Upper lobe of left lung (tissue), 4 donors: ENCODE measurements at regions not wholly inside any gene's neighbourhood (a gene's known extent, or its start where the extent isn't known, plus 50 kb on each side); places are given as distances from the start of the nearest gene placed in this dataset.

Experiments used
- CTCF ChIP-seq, 6 experiments: fragments of 450-650 bp in 4 of 6; fragments of 200-600 bp in 2 of 6; sonication (generic) in 2 of 6; IDR thresholded peaks; one replicate each; pipeline ENCODE4 v1.5.1; 2016 to 2019; ENCODE audit warnings: antibody characterized with exemption in 6 of 6
- POLR2A ChIP-seq, 4 donors: fragments of 450-650 bp; IDR thresholded peaks; one replicate each; pipeline ENCODE4 v1.5.1; 2016 to 2017; ENCODE audit warnings: antibody characterized with exemption in 4 of 4, mild to moderate bottlenecking in 2 of 4
- POLR2AphosphoS5 ChIP-seq, 2 donors: sonication (generic); formaldehyde crosslinking; IDR thresholded peaks; one replicate each; pipeline ENCODE4 v1.5.1; 2017; ENCODE audit warnings: antibody characterized with exemption in 2 of 2

GRCh38 chr11:23280088-23280487 is 419.8 kb upstream of the CCDC179 start:
- TF ChIP-seq POLR2A (IDR thresholded peaks at IDR 0.05) (no peak), CTCF (IDR thresholded peaks at IDR 0.05) (no peak), POLR2AphosphoS5 (IDR thresholded peaks at IDR 0.05) (no peak)
